Smooth muscle cell of the brain vasculature (primary cell): ENCODE measurements at regions not wholly inside any gene's neighbourhood (a gene's known extent, or its start where the extent isn't known, plus 50 kb on each side); places are given as distances from the start of the nearest gene placed in this dataset.
A peak's percentile ranks its signal among the peaks of the same experiment; 100 is the strongest.
"Not testable (repeated sequence)": the region's sequence is repeated elsewhere in the genome, so short reads cannot be mapped to it uniquely, and the experiment has no call there.

ENCODE experiments used
- DNase-seq: peaks from one replicate; pipeline ENCODE4 v3.0.0-alpha.2; 2012; ENCODE audit warnings: low read depth, low spot score

GRCh38 chr1:94769551-94769950 lies 50.6 kb upstream of the SLC44A3 start:
- DNase-seq, result no peak

GRCh38 chr1:94768036-94768435 lies 52.1 kb upstream of the SLC44A3 start:
- DNase-seq, result no peak

- DNase-seq, result no peak
Observed at GRCh38 chr1:94765958-94766357, 54.2 kb upstream of the SLC44A3 start.

- DNase-seq, result no peak
Observed at GRCh38 chr1:94759188-94759587, 61.0 kb upstream of the SLC44A3 start.

- peak; percentile 89 for DNase-seq
Observed at GRCh38 chr1:94757931-94758330, 62.2 kb upstream of the SLC44A3 start.

- DNase-seq, result peak; percentile 94
Observed at GRCh38 chr1:94755675-94756074, 64.5 kb upstream of the SLC44A3 start.

- DNase-seq, result not testable (repeated sequence)
Observed at GRCh38 chr1:94755016-94755415, 65.1 kb upstream of the SLC44A3 start.

GRCh38 chr1:94754570-94754969 lies 65.6 kb upstream of the SLC44A3 start:
- no peak for DNase-seq

GRCh38 chr1:94754095-94754494 lies 66.1 kb upstream of the SLC44A3 start:
- no peak for DNase-seq

GRCh38 chr1:94753171-94753972 lies 66.8 kb upstream of the SLC44A3 start:
- no peak for DNase-seq

- DNase-seq, result not testable (repeated sequence)
Observed at GRCh38 chr1:94751483-94751882, 68.7 kb upstream of the SLC44A3 start.

GRCh38 chr1:94746635-94747525 lies 73.3 kb upstream of the SLC44A3 start:
- DNase-seq, result no peak

GRCh38 chr1:94745742-94746141 lies 74.4 kb upstream of the SLC44A3 start:
- DNase-seq, result no peak

GRCh38 chr1:94743862-94744261 lies 76.3 kb upstream of the SLC44A3 start:
- DNase-seq, result peak; percentile 91

GRCh38 chr1:94741996-94742395 lies 78.2 kb upstream of the SLC44A3 start:
- DNase-seq, result no peak

GRCh38 chr1:94741510-94741909 lies 78.6 kb upstream of the SLC44A3 start:
- no peak for DNase-seq

GRCh38 chr1:94739521-94740061 lies 80.6 kb upstream of the SLC44A3 start:
- DNase-seq, result peak; percentile 76

GRCh38 chr1:94738371-94738770 lies 81.8 kb upstream of the SLC44A3 start:
- DNase-seq, result no peak

GRCh38 chr1:94737124-94737998 lies 82.8 kb upstream of the SLC44A3 start:
- DNase-seq, result no peak

GRCh38 chr1:94736549-94736948 lies 83.6 kb upstream of the SLC44A3 start:
- no peak for DNase-seq

GRCh38 chr1:94736073-94736472 lies 84.1 kb upstream of the SLC44A3 start:
- no peak for DNase-seq
